HEK293 (cell line): ENCODE measurements at regions not wholly inside any gene's neighbourhood (a gene's known extent, or its start where the extent isn't known, plus 50 kb on each side); places are given as distances from the start of the nearest gene placed in this dataset.

ENCODE experiments used
- CTCF ChIP-seq: fragments of 450-650 bp; formaldehyde crosslinking; IDR thresholded peaks from 2 replicates; pipeline ENCODE4 v1.5.1; 2016; ENCODE audit warnings: missing biosample characterization, missing genetic modification characterization
- PRDM10 ChIP-seq: fragments of 450-650 bp; formaldehyde crosslinking; IDR thresholded peaks from 2 replicates; pipeline ENCODE4 v1.5.1; 2016; ENCODE audit warnings: missing biosample characterization, missing genetic modification characterization
- YY1 ChIP-seq: fragments of 450-650 bp; formaldehyde crosslinking; IDR thresholded peaks from 2 replicates; pipeline ENCODE4 v1.5.1; 2018; ENCODE audit warnings: missing biosample characterization, missing genetic modification characterization
- ZNF174 ChIP-seq: fragments of 450-650 bp; formaldehyde crosslinking; IDR thresholded peaks from 2 replicates; pipeline ENCODE4 v1.5.0; 2017; ENCODE audit warnings: missing biosample characterization, mild to moderate bottlenecking, missing genetic modification characterization
- ZNF19 ChIP-seq: fragments of 450-650 bp; formaldehyde crosslinking; IDR thresholded peaks from 2 replicates; pipeline ENCODE4; 2016; ENCODE audit warnings: missing biosample characterization, missing genetic modification characterization, low read depth
- ZNF274 ChIP-seq, 2 experiments: fragments of 200-500 bp in 1 of 2; fragments of 450-650 bp in 1 of 2; sonication (Bioruptor generic) in 1 of 2; formaldehyde crosslinking in 1 of 2; IDR thresholded peaks; 2 replicates each; pipeline versions ENCODE4 v1.5.1 to v1.6.1; 2014 to 2016; ENCODE audit warnings: borderline replicate concordance in 1 of 2, inconsistent platforms in 1 of 2, low read length in 1 of 2, missing biosample characterization in 1 of 2, missing genetic modification characterization in 1 of 2
- ZNF341 ChIP-seq: fragments of 450-650 bp; formaldehyde crosslinking; IDR thresholded peaks from 2 replicates; pipeline ENCODE4; 2016; ENCODE audit warnings: low read depth, missing biosample characterization, missing genetic modification characterization
- TF ChIP-seq, protein P1 (sequence below): fragments of 450-650 bp; formaldehyde crosslinking; IDR thresholded peaks from 2 replicates; pipeline ENCODE4 v1.5.1; 2016; ENCODE audit warnings: missing biosample characterization, missing genetic modification characterization

GRCh38 chr22:27293721-27294445 is 507.7 kb downstream of the MN1 start:
- TF ChIP-seq ZNF274 (IDR thresholded peaks at IDR 0.05; ENCODE audit: low read length) (no peak), ZNF274 (tag by site-specific recombination; IDR thresholded peaks at IDR 0.05; ENCODE audit: borderline replicate concordance) (no peak), YY1 (tag by site-specific recombination) (no peak), ZNF341 (tag by site-specific recombination) (no peak), CTCF (tag by site-specific recombination) (no peak), PRDM10 (no peak), ZNF174 (no peak), ZNF19 (tag by site-specific recombination) (no peak)
- TF ChIP-seq, protein P1, sequence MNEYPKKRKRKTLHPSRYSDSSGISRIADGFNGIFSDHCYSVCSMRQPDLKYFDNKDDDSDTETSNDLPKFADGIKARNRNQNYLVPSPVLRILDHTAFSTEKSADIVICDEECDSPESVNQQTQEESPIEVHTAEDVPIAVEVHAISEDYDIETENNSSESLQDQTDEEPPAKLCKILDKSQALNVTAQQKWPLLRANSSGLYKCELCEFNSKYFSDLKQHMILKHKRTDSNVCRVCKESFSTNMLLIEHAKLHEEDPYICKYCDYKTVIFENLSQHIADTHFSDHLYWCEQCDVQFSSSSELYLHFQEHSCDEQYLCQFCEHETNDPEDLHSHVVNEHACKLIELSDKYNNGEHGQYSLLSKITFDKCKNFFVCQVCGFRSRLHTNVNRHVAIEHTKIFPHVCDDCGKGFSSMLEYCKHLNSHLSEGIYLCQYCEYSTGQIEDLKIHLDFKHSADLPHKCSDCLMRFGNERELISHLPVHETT (tag by site-specific recombination), result no peak
